H1 (cell line): ENCODE measurements at regions not wholly inside any gene's neighbourhood (a gene's known extent, or its start where the extent isn't known, plus 50 kb on each side); places are given as distances from the start of the nearest gene placed in this dataset.

Source experiments
- ATF3 ChIP-seq: IDR thresholded peaks from 2 replicates; pipeline ENCODE4 v1.6.1; 2011; ENCODE audit warnings: low read depth, mild to moderate bottlenecking, low read length; ENCODE audit not compliant: insufficient read depth
- BCL11A ChIP-seq, 2 experiments: IDR thresholded peaks; one replicate each; pipeline ENCODE4 v1.6.1; 2011; ENCODE audit warnings: low read depth in 2 of 2, low read length in 2 of 2, mild to moderate bottlenecking in 2 of 2
- POU5F1 ChIP-seq: IDR thresholded peaks from 2 replicates; pipeline ENCODE4 v1.6.1; 2011; ENCODE audit warnings: low read depth, mild to moderate bottlenecking, low read length, moderate library complexity
- SIN3A ChIP-seq, 2 experiments: IDR thresholded peaks in 1 of 2; conservative IDR thresholded peaks in 1 of 2; 2 replicates each; pipeline ENCODE4 v1.6.1; 2011 to 2012; ENCODE audit warnings: low read length in 2 of 2, improper control_type of control experiment in 1 of 2, low read depth in 1 of 2, mild to moderate bottlenecking in 1 of 2
- SIX5 ChIP-seq: IDR thresholded peaks from 2 replicates; pipeline ENCODE4 v1.6.1; 2011; ENCODE audit warnings: mild to moderate bottlenecking, low read depth, low read length
- TAF7 ChIP-seq: optimal IDR thresholded peaks from 2 replicates; pipeline ENCODE3; 2011; ENCODE audit warnings: low read depth, mild to moderate bottlenecking, inconsistent platforms, low read length, moderate library complexity, borderline replicate concordance
- TCF12 ChIP-seq: IDR thresholded peaks from 2 replicates; pipeline ENCODE4 v1.6.1; 2011; ENCODE audit warnings: low read depth, mild to moderate bottlenecking, low read length
- TF ChIP-seq, protein P1 (sequence below), 3 experiments: IDR thresholded peaks; 1 replicate in 2 of 3; 2 replicates in 1 of 3; pipeline versions ENCODE4 v1.5.1 to v1.6.1; 2011; ENCODE audit warnings: low read length in 3 of 3, mild to moderate bottlenecking in 3 of 3, inconsistent platforms in 2 of 3, low read depth in 1 of 3, moderate library complexity in 1 of 3; ENCODE audit not compliant: insufficient read depth in 1 of 3; ENCODE audit errors: control extremely low read depth in 1 of 3
- TF ChIP-seq, protein P2 (sequence below): IDR thresholded peaks from 2 replicates; pipeline ENCODE4 v1.6.1; 2012; ENCODE audit warnings: inconsistent platforms

GRCh38 chr12:13379531-13380188 lies 183.1 kb downstream of the EMP1 start (continued):
- TF ChIP-seq SIN3A (conservative IDR thresholded peaks at IDR 0.05 in 1 of 2, IDR thresholded peaks at IDR 0.05 in 1 of 2; ENCODE audit: low read depth in 1 of 2, low read length in 2 of 2) (no peak), SIX5 (no peak), BCL11A (IDR thresholded peaks at IDR 0.05; ENCODE audit: low read depth in 2 of 2, low read length in 2 of 2) (no peak), TAF7 (no peak), TCF12 (no peak), ATF3 (no peak), POU5F1 (no peak)
- TF ChIP-seq, protein P1, sequence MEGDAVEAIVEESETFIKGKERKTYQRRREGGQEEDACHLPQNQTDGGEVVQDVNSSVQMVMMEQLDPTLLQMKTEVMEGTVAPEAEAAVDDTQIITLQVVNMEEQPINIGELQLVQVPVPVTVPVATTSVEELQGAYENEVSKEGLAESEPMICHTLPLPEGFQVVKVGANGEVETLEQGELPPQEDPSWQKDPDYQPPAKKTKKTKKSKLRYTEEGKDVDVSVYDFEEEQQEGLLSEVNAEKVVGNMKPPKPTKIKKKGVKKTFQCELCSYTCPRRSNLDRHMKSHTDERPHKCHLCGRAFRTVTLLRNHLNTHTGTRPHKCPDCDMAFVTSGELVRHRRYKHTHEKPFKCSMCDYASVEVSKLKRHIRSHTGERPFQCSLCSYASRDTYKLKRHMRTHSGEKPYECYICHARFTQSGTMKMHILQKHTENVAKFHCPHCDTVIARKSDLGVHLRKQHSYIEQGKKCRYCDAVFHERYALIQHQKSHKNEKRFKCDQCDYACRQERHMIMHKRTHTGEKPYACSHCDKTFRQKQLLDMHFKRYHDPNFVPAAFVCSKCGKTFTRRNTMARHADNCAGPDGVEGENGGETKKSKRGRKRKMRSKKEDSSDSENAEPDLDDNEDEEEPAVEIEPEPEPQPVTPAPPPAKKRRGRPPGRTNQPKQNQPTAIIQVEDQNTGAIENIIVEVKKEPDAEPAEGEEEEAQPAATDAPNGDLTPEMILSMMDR (IDR thresholded peaks at IDR 0.05; ENCODE audit: control extremely low read depth in 1 of 3, insufficient read depth in 1 of 3, low read depth in 1 of 3, low read length in 3 of 3), result no peak
- TF ChIP-seq, protein P2, sequence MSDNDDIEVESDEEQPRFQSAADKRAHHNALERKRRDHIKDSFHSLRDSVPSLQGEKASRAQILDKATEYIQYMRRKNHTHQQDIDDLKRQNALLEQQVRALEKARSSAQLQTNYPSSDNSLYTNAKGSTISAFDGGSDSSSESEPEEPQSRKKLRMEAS, result no peak
